ENCODE measurements at regions not wholly inside any gene's neighbourhood (a gene's known extent, or its start where the extent isn't known, plus 50 kb on each side); places are given as distances from the start of the nearest gene placed in this dataset.
"Not testable (repeated sequence)": the region's sequence is repeated elsewhere in the genome, so short reads cannot be mapped to it uniquely, and the experiment has no call there.

GRCh38 chr12:131239384-131240094 is 285.8 kb downstream of the ADGRD1 start:
- no peak overlapping the region for H3K4me3 ChIP-seq
- DNase-seq = no peak
- H3K27me3 ChIP-seq = peaks cover 0 to 12% (median 0%) of the 10 kb centered on the region in 4 donors
- no peaks in the 10 kb centered on the region for H3K4me1 ChIP-seq
- TF ChIP-seq CTCF (IDR thresholded peaks at IDR 0.05) (no peak), POLR2A (IDR thresholded peaks at IDR 0.05) (no peak)
- no peak overlapping the region for H3K27ac ChIP-seq
- H3K9me3 ChIP-seq = no peaks in the 10 kb centered on the region
- WGBS, 2 donors = 66 to 86% methylated on average over 7 of the region's 7 CpGs
- intact Hi-C loops (cut with DNase I) = no loop called here
- H3K36me3 ChIP-seq = no peaks in the 10 kb centered on the region

GRCh38 chr12:131241517-131241916 is 287.8 kb downstream of the ADGRD1 start:
- H3K27me3 ChIP-seq = peaks cover 0 to 18% (median 0%) of the 10 kb centered on the region in 4 donors
- no peak for TF ChIP-seq POLR2A (IDR thresholded peaks at IDR 0.05)
- no peak for TF ChIP-seq CTCF (IDR thresholded peaks at IDR 0.05)
- DNase-seq = no peak
- H3K27ac ChIP-seq = no peak overlapping the region
- intact Hi-C loops (cut with DNase I) = no loop called here
- no peak overlapping the region for H3K4me3 ChIP-seq
- H3K9me3 ChIP-seq = no peaks in the 10 kb centered on the region
- no peaks in the 10 kb centered on the region for H3K36me3 ChIP-seq
- H3K4me1 ChIP-seq = no peaks in the 10 kb centered on the region

- Histone ChIP-seq H3K9me3 (no peaks in the 10 kb centered on the region), H3K27me3 (peaks cover 0 to 22% (median 0%) of the 10 kb centered on the region in 4 donors), H3K4me3 (no peak overlapping the region), H3K4me1 (no peaks in the 10 kb centered on the region), H3K27ac (no peak overlapping the region), H3K36me3 (no peaks in the 10 kb centered on the region)
- intact Hi-C loops (cut with DNase I) = no loop called here
- DNase-seq = no peak
- 81 to 92% methylated on average over 4 to 5 of the region's 5 CpGs for WGBS, 2 donors
- no peak for TF ChIP-seq POLR2A (IDR thresholded peaks at IDR 0.05)
- no peak for TF ChIP-seq CTCF (IDR thresholded peaks at IDR 0.05)
These were observed 289.2 kb downstream of the ADGRD1 start for GRCh38 chr12:131242741-131243496.

- 20% methylated on average over 1 of the region's 15 CpGs; no CpG with 5 or more reads in 1 of the 2 donors for WGBS, 2 donors
- not testable (repeated sequence) for H3K4me3 ChIP-seq, H3K4me1 ChIP-seq
These were observed 290.5 kb downstream of the ADGRD1 start for GRCh38 chr12:131244157-131244688.

GRCh38 chr12:131245161-131245560 is 291.5 kb downstream of the ADGRD1 start:
- intact Hi-C loops (cut with DNase I); H3K9me3 ChIP-seq; H3K36me3 ChIP-seq; DNase-seq; H3K27ac ChIP-seq; H3K4me1 ChIP-seq; H3K4me3 ChIP-seq: not testable (repeated sequence)
- WGBS, 2 donors = no CpG with 5 or more reads among the region's 8 CpGs
- H3K27me3 ChIP-seq = peaks cover 0 to 30% (median 0%) of the 10 kb centered on the region in 4 donors

More at GRCh38 chr12:131244157-131244688, 290.5 kb downstream of the ADGRD1 start:
- H3K36me3 ChIP-seq; H3K9me3 ChIP-seq; intact Hi-C loops (cut with DNase I); DNase-seq; H3K27ac ChIP-seq: not testable (repeated sequence)
- H3K27me3 ChIP-seq = peaks cover 0 to 30% (median 0%) of the 10 kb centered on the region in 4 donors

Data from esophagus squamous epithelium (tissue), 5 donors.